ENCODE measurements at regions not wholly inside any gene's neighbourhood (a gene's known extent, or its start where the extent isn't known, plus 50 kb on each side); places are given as distances from the start of the nearest gene placed in this dataset.
"Not testable (repeated sequence)": the region's sequence is repeated elsewhere in the genome, so short reads cannot be mapped to it uniquely, and the experiment has no call there.

DNA sequence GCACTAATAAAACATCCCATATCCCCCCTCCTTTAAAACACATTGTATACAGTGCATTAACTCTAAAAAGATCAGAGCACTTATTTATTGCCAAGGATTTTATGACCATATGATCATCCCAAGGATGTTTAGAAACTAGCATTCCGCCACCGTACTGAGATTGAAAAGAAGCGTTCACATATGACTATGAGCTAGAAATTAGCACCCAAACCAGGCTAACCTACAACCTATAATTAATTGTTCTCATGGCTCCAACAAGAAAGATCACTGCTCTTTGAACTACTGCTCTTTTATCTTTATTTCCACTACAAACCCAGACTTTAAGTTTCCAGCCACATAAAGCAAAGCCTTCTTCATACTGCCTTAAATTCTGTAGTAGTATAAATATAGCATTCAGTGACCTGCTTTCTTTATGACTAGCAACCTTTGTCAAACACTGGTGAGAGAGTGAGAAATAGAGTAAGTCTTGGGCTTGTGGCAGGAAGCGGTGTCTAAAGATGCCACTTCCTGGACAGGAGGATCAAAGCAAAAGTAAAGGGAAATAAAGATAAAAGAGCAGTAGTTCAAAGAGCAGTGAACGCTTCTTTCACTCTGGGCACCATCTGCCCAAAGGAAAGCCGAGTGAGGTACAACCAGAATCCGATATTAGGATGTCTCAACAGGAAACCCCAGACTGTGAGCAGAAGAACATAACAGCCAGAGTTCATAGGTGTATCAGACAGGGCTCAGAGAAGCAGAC is 151.1 kb upstream of the ERCC6L2 start:
- H3K9me3 ChIP-seq (replicated peaks): no peaks in the 10 kb centered on the region; the same call in 1 of the 2 replicates
- DNase-seq: no peak
- H3K27me3 ChIP-seq: no peaks in the 10 kb centered on the region

DNA sequence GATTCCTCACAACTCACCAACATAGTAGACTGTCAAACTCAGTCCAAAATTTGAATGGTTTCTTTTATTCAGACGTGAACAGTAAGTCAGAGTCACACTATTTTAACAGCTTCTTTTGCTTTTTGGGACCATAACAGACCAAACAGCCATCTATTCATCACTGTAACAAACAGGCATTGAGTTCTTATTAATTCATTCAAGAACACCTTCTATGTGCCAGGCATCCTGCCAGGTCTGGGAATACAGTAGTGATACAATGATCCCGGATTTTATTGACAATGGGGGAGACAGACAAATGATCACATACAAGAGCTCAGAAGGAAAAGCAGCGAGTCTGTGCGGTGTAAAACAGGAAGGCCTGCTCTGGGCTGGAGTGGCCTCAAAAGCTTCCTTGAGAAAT is 153.3 kb upstream of the ERCC6L2 start:
- Histone ChIP-seq H3K27ac (no peak overlapping the region), H3K9me3 (replicated peaks) (peaks cover 4% of the 10 kb centered on the region; the same call in 1 of the 2 replicates), H3K4me1 (no peaks in the 10 kb centered on the region; the same call in 1 of the 2 replicates), H3K36me3 (no peaks in the 10 kb centered on the region), H3K27me3 (no peaks in the 10 kb centered on the region), H3K4me3 (no peak overlapping the region)
- DNase-seq: no peak

More for the DNA sequence above, 151.1 kb upstream of the ERCC6L2 start:
- Histone ChIP-seq H3K36me3 (no peaks in the 10 kb centered on the region), H3K27ac (no peak overlapping the region), H3K4me1 (no peaks in the 10 kb centered on the region; the same call in 1 of the 2 replicates), H3K4me3 (no peak overlapping the region)

DNA sequence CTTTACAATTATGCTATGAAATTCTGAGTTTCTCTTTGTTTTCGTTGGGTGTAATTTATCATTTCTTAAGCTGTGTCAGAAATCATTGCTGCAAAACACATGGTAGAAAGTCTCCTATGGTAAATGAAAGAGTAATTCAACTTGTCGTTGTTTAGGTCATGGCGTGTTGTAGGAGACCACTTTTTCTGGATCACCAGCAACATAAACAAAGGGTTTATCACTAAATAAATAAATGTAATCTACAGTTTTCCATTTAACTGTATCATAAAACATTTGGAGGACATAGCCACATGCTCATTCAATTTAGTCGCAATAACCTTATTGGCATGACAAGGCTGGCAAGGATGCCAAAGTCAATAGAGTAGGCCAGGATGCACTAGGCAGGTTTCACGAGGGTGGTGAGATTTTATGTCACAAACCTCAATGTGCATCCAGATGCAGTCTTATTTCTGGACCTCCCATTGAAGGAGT is 154.4 kb upstream of the ERCC6L2 start:
- no peaks in the 10 kb centered on the region for H3K36me3 ChIP-seq
- no peaks in the 10 kb centered on the region; the same call in 1 of the 2 replicates for H3K4me1 ChIP-seq
- no peak overlapping the region for H3K4me3 ChIP-seq
- peaks cover 4% of the 10 kb centered on the region; the same call in 1 of the 2 replicates for H3K9me3 ChIP-seq (replicated peaks)
- no peak overlapping the region for H3K27ac ChIP-seq
- DNase-seq: no peak
- H3K27me3 ChIP-seq: no peaks in the 10 kb centered on the region

DNA sequence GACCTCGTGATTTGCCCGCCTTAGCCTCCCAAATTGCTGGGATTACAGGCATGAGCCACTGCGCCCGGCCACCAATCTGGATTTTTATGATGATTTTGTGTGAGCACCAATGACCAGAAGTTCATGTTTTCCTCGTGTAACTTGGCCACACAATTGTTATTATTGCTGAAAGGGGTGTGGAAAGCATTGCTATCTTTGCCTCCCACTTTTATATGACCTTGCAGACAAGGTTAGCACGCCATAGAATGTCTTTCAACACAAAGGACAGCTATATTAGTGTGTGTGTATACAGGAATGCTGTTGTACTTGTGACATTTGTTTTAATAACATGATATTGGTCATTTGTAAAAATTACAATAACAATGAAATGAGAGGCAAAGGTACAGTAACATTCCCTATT is 155.0 kb upstream of the ERCC6L2 start:
- H3K36me3 ChIP-seq: no peaks in the 10 kb centered on the region
- peaks cover 6% of the 10 kb centered on the region for H3K9me3 ChIP-seq (replicated peaks)
- H3K27me3 ChIP-seq: no peaks in the 10 kb centered on the region
- no peak for DNase-seq
- H3K27ac ChIP-seq: no peak overlapping the region
- no peaks in the 10 kb centered on the region; the same call in 1 of the 2 replicates for H3K4me1 ChIP-seq
- no peak overlapping the region for H3K4me3 ChIP-seq

DNA sequence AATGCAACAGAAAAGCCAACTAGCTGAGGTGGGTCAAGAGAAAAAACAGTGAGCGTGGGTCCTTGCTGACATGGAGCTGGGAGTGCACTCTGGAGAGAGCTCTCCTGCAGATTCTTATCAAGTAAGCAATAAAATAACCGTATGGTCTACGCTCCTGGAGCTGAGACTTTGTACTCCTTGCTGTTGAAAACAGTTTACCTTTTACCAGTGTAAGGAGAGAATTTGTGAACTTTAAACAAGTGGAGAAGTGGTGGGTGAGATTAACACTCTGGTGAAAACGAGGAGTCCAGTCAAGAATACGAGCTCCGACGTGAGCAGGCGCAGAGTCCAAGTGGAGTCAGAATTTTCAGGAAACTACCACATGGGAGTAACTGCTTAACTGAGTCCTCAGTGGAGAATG is 156.1 kb upstream of the ERCC6L2 start:
- no peaks in the 10 kb centered on the region for H3K27me3 ChIP-seq
- peaks cover 10% of the 10 kb centered on the region for H3K9me3 ChIP-seq (replicated peaks)
- no peak for DNase-seq
- H3K36me3 ChIP-seq: no peaks in the 10 kb centered on the region
- no peaks in the 10 kb centered on the region; the same call in 1 of the 2 replicates for H3K4me1 ChIP-seq
- no peak overlapping the region for H3K27ac ChIP-seq
- no peak overlapping the region for H3K4me3 ChIP-seq

DNA sequence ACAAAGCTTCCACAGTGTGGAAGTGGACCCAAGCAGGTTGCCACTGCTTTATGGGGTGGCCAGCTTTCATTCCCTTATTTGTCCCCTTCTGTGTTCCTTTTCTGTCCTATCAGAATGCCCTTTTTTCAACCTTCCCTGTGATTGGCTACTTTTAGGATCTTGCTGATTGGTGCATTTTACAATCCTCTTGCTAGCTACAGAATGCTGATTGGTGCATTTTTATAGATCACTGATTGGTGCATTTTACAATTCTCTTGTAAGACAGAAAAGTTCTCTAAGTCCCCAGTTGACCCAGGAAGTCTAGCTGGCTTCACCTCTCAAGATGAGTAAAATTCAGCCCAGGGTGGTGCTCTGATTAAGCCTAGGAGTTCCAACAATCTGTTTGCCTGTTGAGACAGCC is 157.2 kb upstream of the ERCC6L2 start:
- no peak for DNase-seq
- Histone ChIP-seq H3K36me3 (no peaks in the 10 kb centered on the region), H3K4me1 (no peaks in the 10 kb centered on the region; the same call in 1 of the 2 replicates), H3K27me3 (no peaks in the 10 kb centered on the region), H3K27ac (no peak overlapping the region), H3K9me3 (replicated peaks) (peaks cover 10% of the 10 kb centered on the region), H3K4me3 (no peak overlapping the region)

DNA sequence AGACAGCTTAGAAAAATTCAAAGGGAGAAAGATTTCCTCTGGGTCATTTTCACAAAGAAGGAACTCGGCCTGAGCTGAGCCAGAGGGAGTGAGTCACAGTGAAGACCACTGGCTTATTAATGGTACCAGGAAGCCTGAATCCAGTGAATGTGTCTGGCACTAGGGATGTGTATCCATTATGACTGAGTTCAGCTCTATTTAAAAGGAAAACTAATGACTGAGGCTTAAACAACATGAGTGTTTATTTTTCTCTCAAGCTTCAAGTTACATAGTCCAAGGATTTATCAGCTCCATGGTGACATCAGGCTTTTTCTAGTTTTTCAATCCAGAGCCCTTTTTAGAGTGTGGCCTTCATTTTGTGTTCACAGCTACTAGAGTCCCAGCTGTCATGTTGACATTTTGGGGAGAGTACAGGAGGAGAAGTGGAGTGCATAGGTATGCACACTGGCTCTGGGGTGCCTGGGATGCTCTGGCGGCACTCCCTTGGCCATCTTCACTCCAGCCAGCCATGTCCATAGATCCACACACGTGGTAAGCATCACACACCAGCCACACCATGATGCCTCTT is 159.5 kb upstream of the ERCC6L2 start:
- Histone ChIP-seq H3K27me3 (no peaks in the 10 kb centered on the region), H3K9me3 (replicated peaks) (peaks cover 10% of the 10 kb centered on the region), H3K36me3 (no peaks in the 10 kb centered on the region), H3K27ac (no peak overlapping the region), H3K4me3 (no peak overlapping the region), H3K4me1 (no peaks in the 10 kb centered on the region; the same call in 1 of the 2 replicates)
- no peak for DNase-seq

DNA sequence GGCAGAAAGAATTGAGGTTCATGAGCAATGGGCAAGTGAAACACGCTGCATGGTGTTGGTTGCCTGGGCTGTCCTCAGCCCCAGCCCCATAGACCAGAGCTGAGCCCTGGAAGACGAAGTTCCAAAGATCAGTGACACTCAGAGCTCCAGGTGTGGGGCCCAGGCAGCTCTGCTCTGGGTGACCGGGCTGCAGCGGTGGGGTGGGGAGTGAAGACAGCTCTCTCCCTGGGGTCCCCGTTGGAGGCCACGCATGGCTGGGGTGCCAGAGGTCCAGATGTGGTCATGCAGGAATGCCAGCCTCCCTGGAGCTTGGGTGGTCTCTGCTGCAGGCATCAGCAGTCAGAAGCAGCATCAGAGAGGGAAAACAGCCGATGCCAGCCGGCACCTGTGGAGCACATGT is 165.0 kb upstream of the ERCC6L2 start:
- H3K27me3 ChIP-seq: no peaks in the 10 kb centered on the region
- no peaks in the 10 kb centered on the region for H3K4me1 ChIP-seq
- peaks cover 3% of the 10 kb centered on the region for H3K9me3 ChIP-seq (replicated peaks)
- H3K36me3 ChIP-seq: no peaks in the 10 kb centered on the region
- DNase-seq: no peak
- H3K27ac ChIP-seq: no peak overlapping the region
- H3K4me3 ChIP-seq: no peak overlapping the region

DNA sequence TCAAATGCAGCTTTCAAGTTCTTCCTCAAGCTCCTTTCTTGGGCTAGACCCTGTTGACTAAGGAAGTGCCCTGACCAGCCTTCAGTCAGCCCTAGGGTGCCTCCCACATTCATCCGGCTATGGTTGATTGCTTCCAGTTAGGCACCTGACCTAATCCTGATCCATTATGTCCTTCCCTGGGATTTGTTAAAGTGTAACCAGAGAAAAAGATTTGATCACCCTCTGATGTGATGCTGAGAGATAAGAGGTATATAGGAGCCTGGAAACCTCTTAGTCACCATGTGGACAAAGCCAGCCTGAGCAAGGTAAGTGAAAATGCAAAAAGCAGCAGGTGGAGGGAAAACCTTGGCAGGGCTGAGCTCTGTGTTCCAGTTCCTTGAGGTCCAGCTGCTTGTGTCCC is 178.8 kb upstream of the ERCC6L2 start:
- DNase-seq: no peak
- Histone ChIP-seq H3K27ac (no peak overlapping the region), H3K27me3 (no peaks in the 10 kb centered on the region), H3K36me3 (no peaks in the 10 kb centered on the region), H3K4me3 (no peak overlapping the region), H3K4me1 (no peaks in the 10 kb centered on the region), H3K9me3 (replicated peaks) (no peaks in the 10 kb centered on the region)

DNA sequence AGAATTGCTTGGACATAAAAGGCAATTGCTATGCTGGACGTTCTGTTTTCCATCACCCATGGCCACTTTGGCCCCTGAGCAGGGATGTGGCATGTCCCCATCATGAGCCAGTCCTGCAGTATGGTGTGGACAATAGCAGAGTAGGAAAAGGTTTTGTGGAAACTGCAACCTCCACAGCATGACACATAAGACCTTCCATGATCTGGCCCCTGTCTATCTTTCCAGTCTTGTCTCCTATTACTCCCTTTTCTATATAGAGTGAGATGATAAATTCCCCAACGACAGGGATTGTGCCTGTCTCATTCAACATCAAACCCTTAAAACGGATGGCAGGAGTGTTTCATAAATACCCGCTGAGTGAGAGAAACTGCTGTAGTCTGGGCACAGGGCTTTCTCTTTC is 174.7 kb upstream of the PTCH1 start:
- Histone ChIP-seq H3K27me3 (no peaks in the 10 kb centered on the region), H3K4me1 (no peaks in the 10 kb centered on the region; the same call in 1 of the 2 replicates), H3K36me3 (no peaks in the 10 kb centered on the region), H3K27ac (no peak overlapping the region), H3K4me3 (no peak overlapping the region), H3K9me3 (replicated peaks) (no peaks in the 10 kb centered on the region)
- no peak for DNase-seq

DNA sequence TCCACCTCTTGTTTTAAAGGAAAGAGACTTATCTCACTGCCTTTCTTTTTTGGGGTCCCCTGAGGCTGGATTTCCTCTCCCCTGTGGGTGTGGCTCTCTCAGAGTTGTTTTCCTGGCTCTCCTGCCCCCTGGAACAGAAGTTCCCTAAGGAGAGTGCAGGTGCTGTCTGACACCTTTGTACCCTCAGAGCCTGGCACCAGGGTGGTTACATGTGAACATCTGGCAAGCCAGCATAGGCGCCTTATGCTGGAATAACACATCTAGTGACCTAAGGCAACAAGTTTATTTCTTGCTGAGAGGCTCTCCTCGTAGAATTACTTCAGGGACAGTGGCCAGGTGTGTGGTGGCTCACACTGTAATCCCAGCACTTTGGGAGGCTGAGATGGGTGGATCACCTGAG is 172.9 kb upstream of the PTCH1 start:
- Histone ChIP-seq H3K9me3 (replicated peaks) (no peaks in the 10 kb centered on the region), H3K27ac (no peak overlapping the region), H3K4me1 (no peaks in the 10 kb centered on the region; the same call in 1 of the 2 replicates), H3K4me3 (no peak overlapping the region), H3K27me3 (no peaks in the 10 kb centered on the region), H3K36me3 (no peaks in the 10 kb centered on the region)
- DNase-seq: no peak

DNA sequence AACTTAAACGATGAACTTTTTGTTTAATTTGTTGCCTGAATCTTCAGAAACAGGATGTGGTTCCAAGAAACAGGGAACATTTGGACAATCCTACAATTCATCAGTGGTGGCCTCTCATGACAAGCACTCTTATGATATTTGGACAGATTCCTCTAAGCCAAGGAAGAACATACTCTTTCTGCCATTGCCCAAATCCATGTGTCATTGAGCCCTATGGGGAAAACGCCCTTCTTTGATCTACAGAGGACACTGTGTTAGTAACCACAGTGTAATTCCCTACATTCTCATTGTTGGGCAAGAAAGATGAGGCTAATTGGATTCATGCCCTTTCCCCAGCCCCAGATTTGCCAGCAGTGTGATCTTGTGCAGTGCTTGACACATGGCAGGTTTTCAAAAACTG is 167.7 kb upstream of the PTCH1 start:
- Histone ChIP-seq H3K4me1 (no peaks in the 10 kb centered on the region; the same call in 1 of the 2 replicates), H3K4me3 (no peak overlapping the region), H3K27ac (no peak overlapping the region), H3K9me3 (replicated peaks) (no peaks in the 10 kb centered on the region), H3K27me3 (no peaks in the 10 kb centered on the region), H3K36me3 (no peaks in the 10 kb centered on the region)
- DNase-seq: no peak

DNA sequence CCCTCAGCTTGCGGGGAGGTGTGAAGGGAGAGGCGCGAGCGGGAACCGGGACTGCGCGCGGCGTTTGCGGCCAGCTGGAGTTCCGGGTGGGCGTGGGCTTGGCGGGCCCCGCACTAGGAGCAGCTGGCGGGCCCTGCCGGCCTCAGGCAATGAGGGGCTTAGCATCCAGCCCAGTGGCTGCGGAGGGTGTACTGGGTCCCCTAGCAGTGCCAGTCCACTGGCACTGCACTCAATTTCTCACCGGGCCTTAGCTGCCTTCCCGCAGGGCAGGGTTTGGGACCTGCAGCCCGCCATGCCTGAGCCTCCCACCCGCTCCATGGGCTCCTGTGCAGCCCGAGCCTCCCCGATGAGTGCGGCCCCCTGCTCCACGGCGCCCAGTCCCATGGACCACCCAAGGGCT is 163.5 kb upstream of the PTCH1 start:
- H3K27me3 ChIP-seq; H3K9me3 ChIP-seq (replicated peaks); H3K4me3 ChIP-seq; H3K27ac ChIP-seq; DNase-seq; H3K4me1 ChIP-seq; H3K36me3 ChIP-seq: not testable (repeated sequence)

DNA sequence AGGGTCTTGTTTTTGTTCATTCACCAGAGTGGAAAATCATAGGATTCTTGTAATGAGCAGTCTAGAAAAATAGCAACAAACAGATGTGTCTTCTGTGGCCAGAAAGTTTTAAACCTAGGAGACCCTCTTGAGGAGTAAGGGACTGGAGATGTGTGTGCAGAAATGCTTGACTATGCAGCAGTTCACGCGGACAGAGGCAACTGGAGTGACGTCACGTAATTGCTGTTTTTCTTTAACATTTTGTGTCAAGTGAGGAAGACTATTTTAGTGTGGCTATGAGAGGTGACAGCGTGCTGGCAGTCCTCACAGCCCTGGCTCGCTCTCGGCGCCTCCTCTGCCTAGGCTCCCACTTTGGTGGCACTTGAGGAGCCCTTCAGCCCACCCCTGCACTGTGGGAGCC is 163.1 kb upstream of the PTCH1 start:
- no peak overlapping the region for H3K4me3 ChIP-seq
- no peak for DNase-seq
- H3K27me3 ChIP-seq: no peaks in the 10 kb centered on the region
- H3K4me1 ChIP-seq: no peaks in the 10 kb centered on the region
- no peaks in the 10 kb centered on the region for H3K9me3 ChIP-seq (replicated peaks)
- no peaks in the 10 kb centered on the region for H3K36me3 ChIP-seq
- no peak overlapping the region for H3K27ac ChIP-seq

DNA sequence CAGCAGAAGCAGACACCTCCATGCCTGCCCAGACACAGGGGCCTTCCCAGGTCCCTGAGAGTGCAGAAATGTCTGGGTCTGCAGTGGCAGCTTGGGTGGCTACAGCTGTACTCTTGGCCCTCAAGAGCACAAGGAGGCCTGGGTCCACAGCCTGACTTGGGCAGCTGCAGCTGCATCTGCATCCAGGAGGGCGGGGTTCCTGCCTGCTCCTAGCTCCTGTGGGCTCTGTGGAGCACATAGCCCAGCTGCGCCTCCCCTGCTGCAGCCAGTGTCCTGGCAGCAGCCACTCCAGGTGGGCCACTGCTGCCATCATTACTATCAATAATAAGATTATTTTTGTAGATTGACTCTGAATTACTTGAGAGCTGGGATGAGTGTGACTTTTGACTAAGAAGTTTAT is 162.0 kb upstream of the PTCH1 start:
- Histone ChIP-seq H3K27ac (no peak overlapping the region), H3K4me3 (no peak overlapping the region), H3K9me3 (replicated peaks) (no peaks in the 10 kb centered on the region), H3K4me1 (no peaks in the 10 kb centered on the region), H3K27me3 (no peaks in the 10 kb centered on the region), H3K36me3 (no peaks in the 10 kb centered on the region)
- DNase-seq: peak; percentile 30 to 44
